Common myeloid progenitor, CD34-positive (primary cell): ENCODE measurements at regions not wholly inside any gene's neighbourhood (a gene's known extent, or its start where the extent isn't known, plus 50 kb on each side); places are given as distances from the start of the nearest gene placed in this dataset.
"Not testable (repeated sequence)": the region's sequence is repeated elsewhere in the genome, so short reads cannot be mapped to it uniquely, and the experiment has no call there.

Source experiments
- CTCF ChIA-PET: fragments of 350-600 bp; sonication (Branson Sonifier 250); formaldehyde crosslinking; loops from one replicate; lab custom pipeline; 2021; ENCODE audit warnings: antibody characterized with exemption; lab: Charles Lee
- POLR2A ChIA-PET: fragments of 350-600 bp; sonication (Branson Sonifier 250); formaldehyde crosslinking; loops from one replicate; lab custom pipeline; 2021; ENCODE audit warnings: antibody characterized with exemption; lab: Charles Lee
- DNase-seq, 3 donors: peaks; one replicate each; pipeline versions ENCODE4 v3.0.0 to v3.0.0-alpha.2; 2013
- H3K27ac ChIP-seq, 2 experiments: 1 replicate in 1 of 2; 2 replicates in 1 of 2; pipeline ENCODE4 v1.7.0; 2013; ENCODE audit warnings: inconsistent platforms in 2 of 2, low read length in 2 of 2, mild to moderate bottlenecking in 2 of 2, low read depth in 1 of 2, moderate library complexity in 1 of 2; ENCODE audit not compliant: severe bottlenecking in 2 of 2, insufficient read depth in 1 of 2, poor library complexity in 1 of 2
- H3K27me3 ChIP-seq, 5 experiments: replicated peaks in 2 of 5; 1 replicate in 3 of 5; 2 replicates in 2 of 5; pipeline versions ENCODE4 v1.6.1 to v1.7.0; 2013; ENCODE audit warnings: low read length in 4 of 5, mild to moderate bottlenecking in 2 of 5, moderate library complexity in 2 of 5, inconsistent platforms in 1 of 5; ENCODE audit not compliant: insufficient read depth in 5 of 5, control insufficient read depth in 4 of 5
- H3K36me3 ChIP-seq, 4 experiments: 1 replicate in 2 of 4; 2 replicates in 2 of 4; pipeline versions ENCODE4 v1.6.1 to v1.7.0; 2013; ENCODE audit warnings: low read length in 3 of 4, control low read depth in 1 of 4, mild to moderate bottlenecking in 1 of 4; ENCODE audit not compliant: control insufficient read depth in 4 of 4, insufficient read depth in 4 of 4
- H3K4me1 ChIP-seq, 4 experiments: 1 replicate in 3 of 4; 2 replicates in 1 of 4; pipeline versions ENCODE4 v1.6.1 to v1.7.1; 2013; ENCODE audit warnings: low read length in 3 of 4, mild to moderate bottlenecking in 3 of 4, control low read depth in 1 of 4, inconsistent platforms in 1 of 4, moderate library complexity in 1 of 4; ENCODE audit not compliant: control insufficient read depth in 4 of 4, insufficient read depth in 4 of 4; ENCODE audit errors: control extremely low read depth in 1 of 4
- H3K4me3 ChIP-seq, 7 experiments: 1 replicate in 4 of 7; 2 replicates in 3 of 7; pipeline versions ENCODE4 v1.5.1 to v1.7.0; 2013; ENCODE audit warnings: mild to moderate bottlenecking in 7 of 7, low read length in 6 of 7, moderate library complexity in 6 of 7, inconsistent platforms in 2 of 7, low read depth in 2 of 7, control low read depth in 1 of 7; ENCODE audit not compliant: insufficient read depth in 4 of 7, control insufficient read depth in 1 of 7; ENCODE audit errors: extremely low read depth in 1 of 7
- H3K9me3 ChIP-seq, 5 experiments: 1 replicate in 4 of 5; 2 replicates in 1 of 5; pipeline versions ENCODE4 v1.6.1 to v1.7.1; 2013; ENCODE audit warnings: low read length in 4 of 5, mild to moderate bottlenecking in 2 of 5, inconsistent platforms in 1 of 5, low read depth in 1 of 5, moderate library complexity in 1 of 5; ENCODE audit not compliant: control insufficient read depth in 4 of 5, insufficient read depth in 2 of 5; ENCODE audit errors: control extremely low read depth in 1 of 5
- WGBS: methylation state at CpG from one replicate; pipeline ENCODE4 v1.1.5; 2013; ENCODE audit not compliant: insufficient coverage; 5-methylcytosine and 5-hydroxymethylcytosine counted together

GRCh38 chr9:86626802-86627201, 272.6 kb upstream of the TUT7 start:
- no peak overlapping the region for H3K4me3 ChIP-seq
- POLR2A ChIA-PET: interaction anchor here (0.6 kb wide), 1 partner anchor 181 kb away, joined by 8 read pairs; no protein-coding TSS in a partner anchor
- no peak for DNase-seq
- CTCF ChIA-PET: no interaction called here
- no peaks in the 10 kb centered on the region for H3K4me1 ChIP-seq
- no peaks in the 10 kb centered on the region for H3K36me3 ChIP-seq
- H3K9me3 ChIP-seq: no peaks in the 10 kb centered on the region
- H3K27me3 ChIP-seq: no peaks in the 10 kb centered on the region
- no peak overlapping the region for H3K27ac ChIP-seq
- WGBS: 96% methylated on average over 3 of the region's 5 CpGs

- Histone ChIP-seq H3K36me3 (no peaks in the 10 kb centered on the region), H3K4me3 (no peak overlapping the region), H3K4me1 (no peaks in the 10 kb centered on the region), H3K9me3 (no peaks in the 10 kb centered on the region), H3K27ac (no peak overlapping the region), H3K27me3 (no peaks in the 10 kb centered on the region)
- CTCF ChIA-PET: no interaction called here
- POLR2A ChIA-PET: no interaction called here
- 88% methylated on average over 4 of the region's 5 CpGs for WGBS
- no peak for DNase-seq
These were observed 270.4 kb upstream of the TUT7 start for GRCh38 chr9:86624630-86625029.

- 92% methylated on average over 6 of the region's 6 CpGs for WGBS
- CTCF ChIA-PET: interaction anchor here (0.6 to 1.0 kb wide), 2 partner anchors 22 to 714 kb away, joined by 3 read pairs; no protein-coding TSS in a partner anchor
- peak; percentile 1 to 9 (median 8) for DNase-seq
These were observed 260.9 kb upstream of the TUT7 start for GRCh38 chr9:86614871-86615849.

GRCh38 chr9:86613943-86614342, 259.7 kb upstream of the TUT7 start:
- ChIA-PET POLR2A (no interaction called here), CTCF (interaction anchor here (1.9 kb wide), 1 partner anchor 710 kb away, joined by 4 read pairs; no protein-coding TSS in a partner anchor)
- WGBS: 100% methylated on average over 2 of the region's 5 CpGs
- Histone ChIP-seq H3K36me3 (no peaks in the 10 kb centered on the region), H3K4me1 (no peaks in the 10 kb centered on the region), H3K27me3 (no peaks in the 10 kb centered on the region), H3K9me3 (no peaks in the 10 kb centered on the region), H3K27ac (no peak overlapping the region), H3K4me3 (no peak overlapping the region)
- no peak for DNase-seq

More at GRCh38 chr9:86614871-86615849, 260.9 kb upstream of the TUT7 start:
- H3K9me3 ChIP-seq: no peaks in the 10 kb centered on the region
- H3K27ac ChIP-seq: no peak overlapping the region
- H3K4me1 ChIP-seq: no peaks in the 10 kb centered on the region
- no peaks in the 10 kb centered on the region for H3K36me3 ChIP-seq
- H3K4me3 ChIP-seq: no peak overlapping the region
- H3K27me3 ChIP-seq: no peaks in the 10 kb centered on the region
- POLR2A ChIA-PET: no interaction called here

GRCh38 chr9:86611534-86611933, 257.3 kb upstream of the TUT7 start:
- H3K4me3 ChIP-seq, H3K4me1 ChIP-seq, H3K27ac ChIP-seq, DNase-seq, H3K27me3 ChIP-seq, H3K9me3 ChIP-seq, H3K36me3 ChIP-seq, POLR2A ChIA-PET: not testable (repeated sequence)
- 91% methylated on average over 18 of the region's 27 CpGs for WGBS
- CTCF ChIA-PET: interaction anchor here (0.5 kb wide), 1 partner anchor 317 kb away, joined by 3 read pairs; no protein-coding TSS in a partner anchor

GRCh38 chr9:86605303-86605702, 251.1 kb upstream of the TUT7 start:
- WGBS: no CpG with 5 or more reads among the region's 3 CpGs
- CTCF ChIA-PET: no interaction called here
- POLR2A ChIA-PET: no interaction called here

GRCh38 chr9:86604741-86605140, 250.5 kb upstream of the TUT7 start:
- no peak overlapping the region for H3K4me3 ChIP-seq
- CTCF ChIA-PET: no interaction called here
- peaks cover 0 to 26% (median 5%) of the 10 kb centered on the region in 5 experiments for H3K27me3 ChIP-seq
- H3K4me1 ChIP-seq: no peaks in the 10 kb centered on the region
- no peak overlapping the region for H3K27ac ChIP-seq
- H3K9me3 ChIP-seq: no peaks in the 10 kb centered on the region
- POLR2A ChIA-PET: no interaction called here
- no peaks in the 10 kb centered on the region for H3K36me3 ChIP-seq
- no peak for DNase-seq

More at GRCh38 chr9:86605303-86605702, 251.1 kb upstream of the TUT7 start:
- Histone ChIP-seq H3K27me3 (peaks cover 0 to 23% (median 3%) of the 10 kb centered on the region in 5 experiments), H3K9me3 (no peaks in the 10 kb centered on the region), H3K36me3 (no peaks in the 10 kb centered on the region), H3K4me3 (no peak overlapping the region), H3K27ac (no peak overlapping the region), H3K4me1 (no peaks in the 10 kb centered on the region)
- DNase-seq: no peak
